ENCODE measurements at regions not wholly inside any gene's neighbourhood (a gene's known extent, or its start where the extent isn't known, plus 50 kb on each side); places are given as distances from the start of the nearest gene placed in this dataset.

DNA sequence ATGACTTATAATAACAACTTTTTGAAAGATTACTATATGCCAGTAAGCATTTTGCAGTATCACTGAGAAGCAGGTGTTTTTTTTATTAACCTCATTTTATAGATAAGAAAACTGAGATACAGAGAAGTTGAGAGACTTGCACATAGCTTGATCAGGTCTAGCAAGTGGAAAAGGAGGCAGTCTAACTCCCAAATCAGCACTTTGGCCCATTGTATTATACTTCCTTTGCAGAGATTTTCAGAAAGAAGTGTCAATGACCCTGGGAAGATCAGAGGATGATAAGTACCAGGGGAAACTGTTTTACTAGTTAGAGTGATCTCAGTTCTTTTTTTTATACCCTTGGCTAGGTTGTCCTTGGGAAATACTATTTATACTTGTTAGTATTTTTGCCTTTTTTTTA, 358.7 kb downstream of the SQOR start:
- ATAC-seq (ENCODE audit: poor library complexity), result no peak

DNA sequence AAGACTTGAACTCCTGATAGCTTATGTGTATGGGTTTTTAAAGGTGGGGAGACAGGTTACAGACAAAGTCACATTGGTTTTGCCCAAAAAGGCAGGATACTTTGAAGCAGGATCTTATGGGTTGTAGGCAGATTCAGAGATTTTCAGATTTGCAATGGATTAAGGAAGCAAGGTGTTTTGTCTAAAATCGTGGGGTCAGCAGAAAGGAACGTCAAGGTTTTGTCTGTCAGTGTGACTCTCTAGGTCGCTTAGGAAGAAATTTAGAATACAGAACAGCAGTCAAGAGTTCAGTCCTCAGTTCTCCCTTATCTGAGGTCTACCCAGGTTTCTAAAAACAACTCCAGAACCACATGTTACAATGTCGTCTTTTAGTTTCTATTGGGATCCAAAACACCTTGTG, 361.0 kb downstream of the SQOR start:
- Mint-ChIP-seq H3K27me3 (no peaks in the 10 kb centered on the region), H3K27ac (no peak overlapping the region), H3K9me3 (peaks cover 6% of the 10 kb centered on the region), H3K36me3 (ENCODE audit: low read depth) (no peaks in the 10 kb centered on the region), H3K4me1 (ENCODE audit: low read depth) (no peaks in the 10 kb centered on the region), H3K4me3 (no peak overlapping the region)
- ChIA-PET CTCF (interaction anchor here (0.7 kb wide), 1 partner anchor 1935 kb away, joined by 3 read pairs; no protein-coding TSS in a partner anchor), POLR2A (no interaction called here)
- H3K27ac ChIP-seq (ENCODE audit: low read depth in 1 of 2, low read length in 2 of 2), result no peak overlapping the region
- DNase-seq (no peak), ATAC-seq (ENCODE audit: poor library complexity) (no peak)
- no peak overlapping the region for H3K4me3 ChIP-seq (ENCODE audit: low read length)
- TF ChIP-seq, protein P1, sequence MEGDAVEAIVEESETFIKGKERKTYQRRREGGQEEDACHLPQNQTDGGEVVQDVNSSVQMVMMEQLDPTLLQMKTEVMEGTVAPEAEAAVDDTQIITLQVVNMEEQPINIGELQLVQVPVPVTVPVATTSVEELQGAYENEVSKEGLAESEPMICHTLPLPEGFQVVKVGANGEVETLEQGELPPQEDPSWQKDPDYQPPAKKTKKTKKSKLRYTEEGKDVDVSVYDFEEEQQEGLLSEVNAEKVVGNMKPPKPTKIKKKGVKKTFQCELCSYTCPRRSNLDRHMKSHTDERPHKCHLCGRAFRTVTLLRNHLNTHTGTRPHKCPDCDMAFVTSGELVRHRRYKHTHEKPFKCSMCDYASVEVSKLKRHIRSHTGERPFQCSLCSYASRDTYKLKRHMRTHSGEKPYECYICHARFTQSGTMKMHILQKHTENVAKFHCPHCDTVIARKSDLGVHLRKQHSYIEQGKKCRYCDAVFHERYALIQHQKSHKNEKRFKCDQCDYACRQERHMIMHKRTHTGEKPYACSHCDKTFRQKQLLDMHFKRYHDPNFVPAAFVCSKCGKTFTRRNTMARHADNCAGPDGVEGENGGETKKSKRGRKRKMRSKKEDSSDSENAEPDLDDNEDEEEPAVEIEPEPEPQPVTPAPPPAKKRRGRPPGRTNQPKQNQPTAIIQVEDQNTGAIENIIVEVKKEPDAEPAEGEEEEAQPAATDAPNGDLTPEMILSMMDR (IDR thresholded peaks at IDR 0.05), result no peak
- H3K36me3 ChIP-seq (ENCODE audit: insufficient read depth, low read length), result no peaks in the 10 kb centered on the region
- intact Hi-C loops (cut with DNase I, micrococcal nuclease), result no loop called here
- peaks cover 0 to 5% of the 10 kb centered on the region in 2 experiments for H3K9me3 ChIP-seq (ENCODE audit: control insufficient read depth in 1 of 2, insufficient read depth in 1 of 2, low read length in 2 of 2)
- H3K4me1 ChIP-seq (ENCODE audit: insufficient read depth, low read length), result no peaks in the 10 kb centered on the region
- no peaks in the 10 kb centered on the region for H3K27me3 ChIP-seq (ENCODE audit: control insufficient read depth in 1 of 2, insufficient read depth in 2 of 2, low read length in 2 of 2)

More for the DNA sequence above, 358.7 kb downstream of the SQOR start:
- Histone ChIP-seq H3K4me3 (ENCODE audit: low read length) (no peak overlapping the region), H3K27me3 (ENCODE audit: control insufficient read depth in 1 of 2, insufficient read depth in 2 of 2, low read length in 2 of 2) (no peaks in the 10 kb centered on the region), H3K27ac (ENCODE audit: low read depth in 1 of 2, low read length in 2 of 2) (no peak overlapping the region), H3K36me3 (ENCODE audit: insufficient read depth, low read length) (no peaks in the 10 kb centered on the region), H3K4me1 (ENCODE audit: insufficient read depth, low read length) (no peaks in the 10 kb centered on the region), H3K9me3 (ENCODE audit: control insufficient read depth in 1 of 2, insufficient read depth in 1 of 2, low read length in 2 of 2) (peaks cover 4 to 10% of the 10 kb centered on the region in 2 experiments)
- no peak for DNase-seq
- ChIA-PET CTCF (no interaction called here), POLR2A (no interaction called here)
- intact Hi-C loops (cut with DNase I, micrococcal nuclease), result no loop called here
- H3K27ac Mint-ChIP-seq, result no peak overlapping the region
- H3K4me3 Mint-ChIP-seq, result no peak overlapping the region
- no peaks in the 10 kb centered on the region for H3K27me3 Mint-ChIP-seq
- TF ChIP-seq, protein P1 (IDR thresholded peaks at IDR 0.05), result no peak
- H3K36me3 Mint-ChIP-seq (ENCODE audit: low read depth), result no peaks in the 10 kb centered on the region
- H3K9me3 Mint-ChIP-seq, result peaks cover 4% of the 10 kb centered on the region
- H3K4me1 Mint-ChIP-seq (ENCODE audit: low read depth), result no peaks in the 10 kb centered on the region

DNA sequence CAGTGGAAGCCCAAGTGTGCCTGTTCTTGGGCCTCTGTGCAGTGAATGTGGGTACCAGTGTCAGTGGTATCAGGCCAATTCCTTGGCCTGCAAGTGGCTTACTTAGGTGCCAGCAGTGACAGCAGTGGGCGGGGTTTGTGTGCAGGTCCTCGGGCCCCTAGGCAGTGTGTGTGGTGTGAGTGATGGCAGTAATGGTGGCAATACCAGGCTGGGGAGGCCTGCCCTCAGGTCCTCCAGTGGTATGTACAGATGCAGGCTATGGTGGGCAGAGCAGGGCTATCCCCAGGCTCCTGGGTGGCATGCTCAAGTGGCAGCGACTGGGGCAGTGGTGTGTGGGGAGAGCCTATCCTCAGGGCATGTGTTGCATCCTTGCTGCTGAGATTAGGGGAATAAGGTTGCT, 379.7 kb downstream of the SQOR start:
- no peak overlapping the region for H3K27ac Mint-ChIP-seq
- Histone ChIP-seq H3K27me3 (ENCODE audit: control insufficient read depth in 1 of 2, insufficient read depth in 2 of 2, low read length in 2 of 2) (no peaks in the 10 kb centered on the region), H3K36me3 (ENCODE audit: insufficient read depth, low read length) (no peaks in the 10 kb centered on the region), H3K4me1 (ENCODE audit: insufficient read depth, low read length) (no peaks in the 10 kb centered on the region), H3K9me3 (ENCODE audit: control insufficient read depth in 1 of 2, insufficient read depth in 1 of 2, low read length in 2 of 2) (peaks cover 6 to 13% of the 10 kb centered on the region in 2 experiments), H3K4me3 (ENCODE audit: low read length) (no peak overlapping the region), H3K27ac (ENCODE audit: low read depth in 1 of 2, low read length in 2 of 2) (no peak overlapping the region)
- H3K36me3 Mint-ChIP-seq (ENCODE audit: low read depth), result no peaks in the 10 kb centered on the region
- H3K27me3 Mint-ChIP-seq, result no peaks in the 10 kb centered on the region
- ATAC-seq (ENCODE audit: poor library complexity) (no peak), DNase-seq (no peak)
- H3K4me1 Mint-ChIP-seq (ENCODE audit: low read depth), result no peaks in the 10 kb centered on the region
- POLR2A ChIA-PET, result no interaction called here
- CTCF ChIA-PET, result no interaction called here
- peaks cover 26% of the 10 kb centered on the region for H3K9me3 Mint-ChIP-seq
- no peak overlapping the region for H3K4me3 Mint-ChIP-seq
- intact Hi-C loops (cut with DNase I, micrococcal nuclease), result no loop called here
- TF ChIP-seq, protein P1 (IDR thresholded peaks at IDR 0.05), result no peak

All from CD4-positive, alpha-beta T cell (primary cell).